ENCODE measurements at regions not wholly inside any gene's neighbourhood (a gene's known extent, or its start where the extent isn't known, plus 50 kb on each side); places are given as distances from the start of the nearest gene placed in this dataset.

DNA sequence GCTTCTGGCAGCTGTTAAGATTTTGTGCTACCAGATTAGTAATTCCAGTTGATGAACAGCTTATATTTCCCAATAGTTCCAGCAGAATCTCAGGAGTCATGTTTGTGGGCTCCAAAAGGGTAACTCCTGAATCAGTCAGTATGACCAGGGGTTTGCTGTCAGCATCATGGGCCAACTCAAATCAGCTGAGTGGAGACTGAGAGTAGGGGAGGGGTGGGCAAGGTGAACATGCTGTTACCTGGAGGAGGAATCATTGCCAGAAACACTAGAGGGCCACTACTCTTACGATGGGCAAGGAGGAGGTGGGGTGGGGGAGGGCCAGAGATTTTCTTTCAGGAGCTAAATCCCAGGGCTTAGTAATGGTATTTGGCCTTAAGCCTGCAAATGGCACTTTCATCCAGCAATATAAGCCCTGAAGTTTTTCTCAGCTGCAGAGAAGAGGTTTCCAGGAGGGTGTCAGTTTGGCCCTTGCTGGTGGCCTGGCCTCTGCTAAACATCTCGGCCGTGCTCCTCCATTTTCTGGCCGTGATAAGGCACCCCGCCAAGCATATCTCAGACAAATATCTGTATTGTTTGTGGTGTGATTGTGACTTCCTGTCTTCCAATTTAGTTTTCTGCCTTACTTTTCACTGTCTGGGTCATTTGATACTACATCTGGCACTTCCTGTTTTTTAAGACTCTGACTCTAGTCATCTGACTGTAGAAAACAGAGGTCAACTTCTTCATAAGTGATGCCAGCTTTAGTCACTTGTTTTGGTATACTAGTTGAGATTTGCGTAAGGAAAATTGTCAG, 120.5 kb upstream of the CXCR4 start:
- peak; percentile 82 to 97 for DNase-seq

DNA sequence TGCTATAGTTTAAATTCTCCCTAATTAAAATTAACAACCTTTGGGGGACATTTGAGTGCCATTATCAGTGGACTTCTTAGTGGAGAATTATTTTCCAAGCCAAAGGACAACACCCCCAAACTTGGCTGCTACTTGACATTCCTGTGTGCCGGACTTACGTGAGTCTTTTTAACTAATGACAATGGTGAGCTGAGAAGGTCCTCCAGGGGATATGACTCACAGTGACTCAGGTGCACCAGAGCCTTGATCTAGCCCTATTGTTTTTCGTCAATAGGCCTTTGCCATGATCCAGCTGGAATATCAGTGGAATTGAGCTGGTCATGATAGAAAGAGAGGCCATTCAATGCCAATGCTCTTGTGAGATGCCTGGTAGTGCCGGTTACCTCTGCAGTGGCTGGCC, 118.1 kb upstream of the CXCR4 start:
- DNase-seq = no peak

DNA sequence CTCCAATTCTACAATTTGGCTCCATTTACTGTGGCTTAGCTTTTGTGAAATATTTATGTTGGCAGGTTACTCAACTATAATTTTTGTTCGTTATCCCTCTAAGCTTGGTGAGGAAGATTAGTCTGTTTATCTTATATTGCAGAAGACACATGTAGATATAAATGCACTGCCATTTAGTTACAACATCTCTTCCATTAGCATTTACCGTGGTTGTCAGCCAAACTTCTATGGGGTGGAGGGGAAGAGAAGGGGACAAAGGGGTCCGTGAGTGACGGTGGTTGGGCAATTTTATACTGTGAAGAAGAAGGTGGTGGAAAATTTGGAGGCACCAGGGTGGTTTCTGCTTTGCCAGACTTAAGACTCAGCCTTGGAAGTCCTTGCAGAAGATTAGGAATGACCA, 117.6 kb upstream of the CXCR4 start:
- no peak for DNase-seq

DNA sequence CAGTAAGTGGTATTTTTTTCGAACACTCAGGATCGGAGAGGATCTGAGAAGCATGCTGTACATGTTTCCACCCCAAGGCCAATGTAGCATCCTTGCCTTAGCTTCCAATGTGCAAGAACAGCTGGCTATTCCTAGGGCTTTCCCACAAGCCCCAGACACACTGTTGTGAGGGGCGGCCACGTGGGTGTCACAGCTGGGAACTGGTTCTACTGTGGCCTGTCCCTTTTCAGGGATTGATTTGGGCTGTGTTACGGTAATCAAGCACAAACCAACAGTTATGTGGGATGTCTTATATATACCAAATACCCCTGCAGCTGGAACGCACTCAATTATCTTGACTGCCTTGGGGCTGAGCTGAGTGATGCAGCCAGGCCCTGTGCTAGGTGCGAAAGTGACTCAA, 116.3 kb upstream of the CXCR4 start:
- no peak for DNase-seq

DNA sequence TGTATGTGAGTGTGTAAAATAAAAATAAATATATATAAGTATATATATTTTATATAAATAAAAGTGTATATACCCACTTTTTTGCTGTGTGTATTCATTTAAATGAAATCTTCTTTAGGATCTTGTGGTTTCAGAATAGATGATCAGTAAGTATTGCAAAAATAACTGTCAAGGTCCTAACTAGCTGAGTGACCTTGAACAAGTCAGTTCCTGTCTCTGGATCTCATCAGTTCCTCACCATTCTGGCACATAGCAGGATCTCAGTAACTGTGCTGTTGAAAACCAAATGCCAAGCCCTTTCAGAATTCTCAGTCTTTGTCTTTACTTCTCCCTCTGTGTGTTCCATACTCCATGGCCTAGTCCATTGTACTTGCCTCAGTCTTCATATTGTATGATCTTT, 115.3 kb upstream of the CXCR4 start:
- no peak for DNase-seq

DNA sequence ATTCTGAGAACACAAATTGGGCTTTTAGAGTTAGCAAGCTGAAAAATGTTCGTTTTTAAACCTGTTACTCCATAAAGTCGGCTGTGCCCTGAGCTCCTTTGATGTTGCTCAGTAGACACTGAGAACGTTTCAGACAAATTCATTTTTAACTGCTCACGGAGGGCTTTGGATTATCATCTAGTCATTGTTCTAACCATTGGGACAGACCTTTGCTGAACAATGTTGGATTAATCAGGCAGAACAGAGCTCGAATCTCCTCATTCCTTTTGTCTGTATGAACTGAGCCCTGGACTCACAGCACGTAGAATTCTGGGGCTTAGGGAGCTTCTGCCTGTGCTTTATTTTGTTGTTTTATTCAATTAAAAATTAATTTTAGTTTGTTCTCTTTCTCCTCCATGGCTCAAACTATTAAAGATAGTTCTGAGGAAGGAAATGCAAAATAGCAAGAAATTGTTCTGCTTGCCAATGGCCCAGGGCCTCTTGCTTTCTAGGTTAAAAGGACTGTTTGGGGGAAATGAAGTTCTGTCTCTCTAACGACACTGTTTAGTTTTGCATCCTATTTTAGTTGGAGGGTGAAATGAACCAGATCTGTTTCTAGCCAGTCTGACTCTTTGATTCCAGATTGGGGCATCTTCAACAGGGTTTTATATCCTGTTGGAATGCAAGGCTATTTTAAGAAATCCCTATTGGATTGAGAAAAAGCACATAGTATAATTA, 114.7 kb upstream of the CXCR4 start:
- no peak for DNase-seq

DNA sequence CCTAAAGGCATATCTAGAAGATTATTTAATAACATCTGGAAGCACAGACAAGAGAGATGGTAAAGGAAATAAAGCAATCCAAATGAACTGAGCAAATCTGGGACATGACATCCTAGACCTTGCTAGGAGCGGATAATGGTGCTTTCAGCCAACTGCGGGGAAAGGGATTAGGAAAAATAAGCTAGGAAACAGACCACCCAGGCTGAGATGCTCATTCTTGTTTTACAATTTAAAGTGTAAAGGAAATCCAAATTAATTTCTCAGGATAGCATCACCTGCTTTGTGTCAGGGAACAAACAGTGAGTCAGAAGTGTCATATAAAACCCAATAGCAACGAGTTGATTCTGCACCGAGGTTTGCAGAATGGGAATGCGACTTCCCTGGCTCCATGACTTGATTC, 112.5 kb upstream of the CXCR4 start:
- no peak for DNase-seq

DNA sequence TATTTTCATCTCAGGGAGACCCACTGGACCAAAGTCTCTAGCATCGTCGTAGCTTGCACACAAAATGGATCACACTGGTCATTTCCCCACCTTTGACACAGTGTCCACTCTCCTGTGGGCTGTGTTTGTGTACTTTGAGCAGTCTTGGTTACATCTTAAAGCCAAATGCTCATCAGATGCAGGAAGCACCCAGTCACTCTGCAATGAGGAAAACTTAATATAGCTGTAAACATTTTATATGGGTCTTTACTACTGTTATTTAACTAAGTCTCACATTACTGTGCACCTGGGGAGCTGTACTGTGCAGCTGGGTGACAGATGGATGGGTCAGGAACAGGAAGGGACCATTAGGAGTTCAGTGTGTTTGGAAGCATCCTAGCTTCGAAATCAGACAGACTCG, 109.0 kb upstream of the CXCR4 start:
- DNase-seq = no peak

DNA sequence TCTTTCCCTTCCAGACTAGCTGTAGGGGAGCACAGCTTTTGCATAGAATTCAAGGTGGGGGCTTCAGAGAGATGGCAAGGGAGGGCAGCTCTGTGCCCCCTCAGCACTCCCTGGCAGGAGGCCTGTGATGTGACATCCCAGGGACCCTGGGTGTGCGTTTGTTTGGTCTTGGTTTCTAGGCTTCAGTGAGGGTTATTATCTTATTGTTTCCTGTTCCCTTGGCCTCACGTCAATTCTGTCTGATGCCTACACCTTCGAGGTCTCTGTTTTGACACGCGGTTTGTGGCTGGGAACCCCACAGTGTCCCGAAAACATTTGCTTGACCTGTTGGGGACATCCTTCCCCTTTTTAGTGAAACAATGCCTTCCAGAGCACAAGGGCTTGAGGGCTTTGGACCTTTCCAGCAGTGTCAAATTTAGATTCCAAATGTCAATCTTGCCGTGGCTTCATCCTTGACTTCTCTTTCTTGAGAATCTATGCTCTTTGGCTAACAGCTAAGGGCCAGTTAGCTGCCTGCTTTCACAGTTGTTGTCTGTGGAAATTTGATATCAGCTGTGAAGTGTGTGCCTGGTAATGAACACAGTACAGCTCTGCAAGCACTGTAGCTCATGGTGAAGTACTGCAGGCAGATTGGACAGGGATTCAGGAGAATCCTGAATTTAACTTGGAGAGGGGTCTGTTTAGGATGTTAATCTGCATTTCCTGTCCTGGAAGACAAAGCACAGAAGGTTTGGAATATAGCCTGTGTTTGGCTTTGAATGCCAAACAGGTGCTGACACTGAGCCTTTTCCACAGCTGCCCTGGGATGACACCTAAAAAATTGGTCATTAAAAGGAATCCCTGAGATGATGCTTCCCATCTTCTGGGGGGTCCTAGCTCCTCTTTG, 108.2 kb upstream of the CXCR4 start:
- no peak for DNase-seq

DNA sequence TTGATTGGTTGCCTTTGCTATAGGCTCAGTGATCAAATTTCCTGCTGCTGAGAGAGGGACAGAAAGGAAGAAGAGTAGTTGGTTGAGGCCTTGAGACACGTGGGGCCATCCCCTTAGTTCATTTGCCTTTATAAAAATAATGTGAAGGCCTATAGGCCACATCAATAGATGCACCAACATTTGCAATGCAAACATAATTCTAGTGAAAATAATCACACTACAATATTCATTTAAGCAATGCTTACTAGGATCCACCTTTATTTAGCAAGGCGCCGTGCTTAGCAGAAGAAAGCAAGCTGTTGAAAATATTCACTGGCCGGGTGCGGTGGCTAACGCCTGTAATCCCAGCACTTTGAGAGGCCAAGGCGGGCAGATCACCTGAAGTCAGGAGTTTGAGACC, 105.3 kb upstream of the CXCR4 start:
- DNase-seq = no peak

DNA sequence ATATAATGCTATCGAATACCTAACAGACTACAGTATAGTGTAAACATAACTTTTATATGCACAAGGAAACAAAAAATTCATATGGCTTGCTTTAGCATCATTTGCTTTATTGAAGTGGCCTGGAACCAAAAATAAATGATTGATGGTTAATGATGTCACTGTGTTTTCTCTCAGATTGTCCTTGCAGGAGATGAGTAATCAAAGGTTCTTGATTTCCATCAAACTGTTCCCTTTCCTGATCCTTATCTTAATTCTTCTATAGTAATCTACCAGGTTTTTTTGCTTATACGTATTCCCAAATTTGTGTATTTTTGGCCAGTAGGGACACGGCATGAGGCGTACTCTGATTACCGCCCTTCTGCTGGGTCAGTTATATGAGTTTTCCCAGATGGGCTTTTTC, 104.9 kb upstream of the CXCR4 start:
- no peak for DNase-seq

DNA sequence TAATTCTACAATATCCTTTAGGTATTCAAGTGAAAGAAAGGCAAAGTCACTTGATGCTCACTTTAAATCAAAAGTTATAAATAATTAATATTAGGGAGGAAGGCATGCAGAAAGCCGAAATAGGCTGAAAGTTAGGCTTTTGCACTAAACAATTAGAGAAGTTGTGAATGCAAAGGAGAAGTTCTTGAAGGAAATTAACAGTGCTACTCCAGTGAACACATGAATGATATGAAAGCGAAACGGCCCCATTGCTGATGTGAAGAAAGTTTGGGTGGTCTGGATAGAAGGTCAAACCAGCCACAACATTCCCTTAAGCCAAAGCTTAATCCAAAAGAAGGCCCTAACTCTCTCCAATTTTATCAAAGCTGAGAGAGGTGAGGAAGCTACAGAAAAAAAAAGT, 103.1 kb upstream of the CXCR4 start:
- DNase-seq = peak in 1 of 2 donors; percentile 42

DNA sequence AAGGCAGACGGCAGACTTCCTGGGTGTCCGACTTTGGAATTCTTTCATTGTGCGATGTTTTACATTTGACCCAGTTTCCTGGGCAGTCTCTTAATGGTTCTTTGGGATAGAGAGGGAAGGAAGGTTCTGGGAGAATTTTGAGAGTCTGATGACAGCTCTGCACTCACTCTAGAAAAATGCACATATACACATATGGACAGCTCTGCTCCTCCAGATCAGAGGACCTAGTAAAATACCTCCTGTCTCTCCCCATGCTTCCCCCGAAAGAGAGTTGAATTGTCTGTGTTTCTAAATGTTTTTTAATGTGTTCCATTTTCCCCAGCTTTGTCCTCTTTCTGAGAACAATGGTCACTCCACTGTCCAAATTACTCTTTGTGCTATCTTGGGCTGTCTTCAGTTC, 102.0 kb upstream of the CXCR4 start:
- no peak for DNase-seq

DNA sequence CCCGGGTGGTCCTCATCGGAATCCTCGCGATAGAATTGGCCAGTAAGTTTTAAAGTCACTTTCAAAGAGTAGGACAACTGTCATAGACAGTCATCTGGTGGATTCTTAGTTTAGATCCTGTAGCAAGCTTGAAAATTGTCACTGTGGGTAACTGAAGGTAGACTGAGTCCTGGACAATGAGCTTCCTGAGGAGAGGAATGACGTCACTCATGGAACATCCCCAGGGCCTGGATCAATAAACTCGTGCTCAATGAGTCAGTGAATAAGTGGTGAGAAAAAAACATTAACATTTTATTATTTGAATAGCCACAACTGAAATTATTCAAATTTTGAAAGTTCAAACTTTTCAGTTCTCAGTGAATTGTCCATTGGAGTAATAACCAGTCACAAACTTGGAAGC, 101.4 kb upstream of the CXCR4 start:
- DNase-seq = no peak

DNA sequence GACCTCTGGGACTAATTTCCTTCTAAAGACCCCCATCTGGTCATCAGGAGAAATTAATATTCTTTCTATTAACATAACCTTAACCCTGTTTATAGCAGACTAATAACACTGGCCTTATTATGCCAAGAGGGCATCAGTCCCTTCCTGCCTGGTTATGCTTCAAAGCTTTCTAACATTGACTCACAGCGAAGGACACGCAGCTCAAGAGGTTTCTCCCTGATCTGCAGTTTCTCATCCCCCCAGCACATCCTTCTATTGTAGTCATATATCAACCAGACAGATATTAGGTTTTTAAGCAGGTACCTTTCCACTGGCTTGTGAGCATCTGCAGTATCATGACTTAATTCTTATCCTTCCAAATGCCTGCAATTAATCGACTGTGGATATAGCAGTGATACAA, 100.0 kb upstream of the CXCR4 start:
- DNase-seq = no peak

DNA sequence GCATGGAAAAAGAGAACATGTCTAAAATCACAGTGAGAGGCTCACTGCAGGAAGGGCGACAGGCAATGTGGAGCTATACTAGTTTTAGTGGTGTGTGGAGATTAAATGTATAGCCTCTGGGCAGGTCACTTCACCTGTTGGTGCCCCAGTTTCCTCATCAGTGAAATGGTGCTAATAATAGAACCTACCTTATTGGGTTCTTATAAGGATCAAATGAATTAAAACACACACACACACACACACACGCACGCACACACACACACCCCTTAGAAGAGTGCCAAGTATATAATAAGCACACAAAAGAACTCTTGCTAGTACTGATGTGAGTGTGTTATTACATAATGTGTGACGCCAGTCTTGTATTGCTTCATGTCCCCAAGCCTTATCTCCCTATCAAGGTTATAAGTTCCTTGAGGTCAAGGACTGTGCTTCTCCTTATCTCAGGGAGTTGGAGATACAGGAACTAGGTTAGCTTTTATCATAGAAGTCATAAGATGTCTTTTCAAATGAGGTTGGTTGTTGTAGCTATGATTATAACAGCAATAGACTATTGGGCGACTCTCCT, 98.0 kb upstream of the CXCR4 start:
- no peak for DNase-seq

DNA sequence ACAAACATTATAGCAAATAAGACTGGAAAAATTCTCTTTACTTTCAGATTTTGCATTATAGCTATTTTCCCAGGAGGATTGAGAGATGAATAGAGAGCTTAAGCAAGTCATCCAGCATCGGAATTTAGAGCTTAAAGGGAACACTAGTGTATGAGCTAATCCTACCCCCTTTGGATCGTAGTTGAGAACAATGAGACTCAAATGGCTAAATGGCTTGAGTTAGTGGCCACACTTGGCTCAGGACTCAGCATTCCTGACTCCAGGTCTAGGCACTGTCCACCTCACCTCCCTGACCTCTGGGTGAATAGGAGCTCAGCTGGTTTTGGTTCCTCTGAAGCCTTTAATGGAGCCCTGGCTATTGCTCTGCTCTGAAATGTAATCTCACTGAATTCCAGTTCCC, 97.5 kb upstream of the CXCR4 start:
- DNase-seq = no peak

DNA sequence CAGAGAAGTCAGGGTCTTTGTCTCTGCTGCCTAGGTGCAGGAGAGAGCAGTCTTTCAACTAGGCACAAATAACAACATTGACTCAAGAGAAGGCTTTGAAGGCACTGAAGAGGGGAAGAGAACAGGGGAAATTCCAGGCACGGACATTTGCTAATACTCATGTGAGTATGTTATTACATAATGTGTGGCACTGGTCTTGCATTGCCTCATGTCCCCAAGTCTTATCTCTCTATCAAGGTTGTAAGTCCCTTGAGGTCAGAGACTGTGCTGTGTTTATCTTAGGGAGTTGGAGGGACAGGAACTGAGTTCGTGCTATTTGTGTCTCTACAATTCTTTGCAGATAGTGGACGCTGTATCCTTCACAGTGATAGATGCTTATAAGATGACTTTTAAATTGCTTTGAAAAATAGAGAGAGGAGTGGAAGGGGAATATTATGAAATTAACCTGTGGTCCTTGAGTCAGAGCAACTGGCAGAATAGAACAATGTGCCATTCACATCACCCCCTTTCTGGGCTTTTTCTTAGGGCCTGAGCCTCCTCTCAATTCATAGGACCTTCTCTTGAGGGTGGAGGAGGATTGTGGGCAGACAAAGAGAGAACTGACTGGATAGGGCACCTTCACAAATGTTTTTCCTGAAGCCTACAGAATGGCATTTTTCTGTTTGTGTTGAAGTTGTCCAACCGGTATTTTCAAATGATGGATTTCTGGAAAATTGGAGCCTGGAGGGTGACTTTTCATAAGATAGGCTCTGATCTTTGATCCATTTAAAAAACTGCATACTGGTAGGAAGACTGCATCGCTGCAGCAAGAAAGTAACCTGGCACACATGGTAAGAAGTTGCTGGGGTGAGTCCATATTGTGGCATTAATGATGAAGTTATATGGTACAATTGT, 96.6 kb upstream of the CXCR4 start:
- peak; percentile 91 to 92 for DNase-seq

DNA sequence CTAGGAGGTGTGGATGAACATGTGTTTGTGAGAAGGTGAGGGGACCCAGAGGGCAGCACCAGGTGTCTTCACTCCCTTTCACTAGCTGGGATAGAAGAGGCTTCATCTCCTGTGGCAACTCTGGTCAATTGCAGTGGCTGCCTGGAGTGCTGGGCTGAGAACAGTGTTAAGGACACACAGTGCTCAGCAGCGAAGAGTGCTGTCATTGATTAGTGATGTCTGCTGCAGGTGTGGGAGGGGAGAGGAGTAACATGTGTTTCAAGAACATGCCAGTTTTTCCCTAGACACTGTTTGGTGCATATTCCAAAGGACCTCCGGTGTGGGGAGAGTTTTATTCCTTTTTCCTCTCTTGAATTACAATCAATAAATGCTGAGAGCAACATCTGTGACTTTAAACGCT, 95.9 kb upstream of the CXCR4 start:
- no peak for DNase-seq

DNA sequence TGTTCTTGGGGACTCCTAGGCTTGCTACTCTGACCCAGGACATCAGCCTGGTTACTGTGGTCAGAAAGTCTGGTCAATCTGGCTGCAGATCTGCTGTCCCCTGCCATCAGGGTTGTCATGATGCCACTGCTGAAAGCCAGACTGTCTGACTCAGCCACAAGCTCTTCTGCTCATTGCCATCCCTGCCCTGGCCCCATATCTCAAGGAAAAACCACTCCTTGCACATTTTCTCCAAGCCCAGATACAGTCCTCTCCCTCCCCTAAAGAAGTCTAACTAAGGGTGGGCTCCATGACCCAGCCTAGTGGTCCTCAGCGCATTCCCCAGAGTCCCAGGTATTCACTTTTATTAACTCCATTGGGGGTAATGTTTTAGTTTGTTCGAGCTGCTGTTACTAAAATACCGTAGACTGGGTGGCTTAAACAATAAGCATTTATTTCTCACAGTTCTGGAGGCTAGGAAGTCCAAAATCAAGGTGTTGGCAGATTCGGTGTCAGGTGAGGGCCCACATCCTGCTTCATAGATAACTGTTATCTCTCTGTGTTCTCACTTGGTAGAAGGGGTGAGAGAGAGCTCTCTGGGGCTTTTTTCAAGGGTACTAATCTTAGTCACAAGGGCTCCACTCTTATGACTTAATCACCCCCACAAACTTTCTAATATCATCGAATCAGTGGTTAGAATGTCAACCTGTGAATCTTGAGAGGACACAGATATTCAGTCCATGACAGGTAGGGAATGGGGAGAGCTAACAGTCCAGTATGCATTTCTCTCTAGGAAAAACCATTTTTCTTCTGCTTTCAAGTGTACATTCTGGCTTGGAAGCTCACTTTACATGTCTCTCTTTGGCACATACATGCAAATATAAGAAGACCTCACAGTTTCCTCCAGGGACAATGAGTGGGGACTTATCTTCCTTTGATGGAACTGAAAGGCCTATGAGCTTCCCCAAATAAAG, 94.8 kb upstream of the CXCR4 start:
- no peak for DNase-seq

DNA sequence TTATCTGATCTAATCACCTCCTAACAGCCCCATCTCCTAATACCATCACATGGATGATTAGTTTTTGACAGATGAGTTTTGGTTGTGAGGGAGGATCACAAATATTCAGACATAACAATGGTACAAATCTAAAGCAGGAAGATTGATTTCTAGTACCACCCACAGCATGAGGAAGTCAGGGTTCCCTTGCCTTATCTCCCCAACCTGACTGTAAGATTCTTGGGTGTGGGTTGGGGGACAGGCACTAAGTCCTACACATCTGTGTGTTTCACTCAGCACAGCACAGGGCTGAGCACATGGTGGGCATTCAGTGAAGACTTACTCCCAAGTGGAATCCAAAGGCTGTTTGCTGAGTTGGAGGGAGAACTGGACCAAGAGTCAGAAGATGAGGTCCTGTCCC, 93.8 kb upstream of the CXCR4 start:
- DNase-seq = no peak

Data from inflammatory macrophage treated with lipopolysaccharide for 1 hour (primary cell).